ENCODE measurements at regions not wholly inside any gene's neighbourhood (a gene's known extent, or its start where the extent isn't known, plus 50 kb on each side); places are given as distances from the start of the nearest gene placed in this dataset.

DNA sequence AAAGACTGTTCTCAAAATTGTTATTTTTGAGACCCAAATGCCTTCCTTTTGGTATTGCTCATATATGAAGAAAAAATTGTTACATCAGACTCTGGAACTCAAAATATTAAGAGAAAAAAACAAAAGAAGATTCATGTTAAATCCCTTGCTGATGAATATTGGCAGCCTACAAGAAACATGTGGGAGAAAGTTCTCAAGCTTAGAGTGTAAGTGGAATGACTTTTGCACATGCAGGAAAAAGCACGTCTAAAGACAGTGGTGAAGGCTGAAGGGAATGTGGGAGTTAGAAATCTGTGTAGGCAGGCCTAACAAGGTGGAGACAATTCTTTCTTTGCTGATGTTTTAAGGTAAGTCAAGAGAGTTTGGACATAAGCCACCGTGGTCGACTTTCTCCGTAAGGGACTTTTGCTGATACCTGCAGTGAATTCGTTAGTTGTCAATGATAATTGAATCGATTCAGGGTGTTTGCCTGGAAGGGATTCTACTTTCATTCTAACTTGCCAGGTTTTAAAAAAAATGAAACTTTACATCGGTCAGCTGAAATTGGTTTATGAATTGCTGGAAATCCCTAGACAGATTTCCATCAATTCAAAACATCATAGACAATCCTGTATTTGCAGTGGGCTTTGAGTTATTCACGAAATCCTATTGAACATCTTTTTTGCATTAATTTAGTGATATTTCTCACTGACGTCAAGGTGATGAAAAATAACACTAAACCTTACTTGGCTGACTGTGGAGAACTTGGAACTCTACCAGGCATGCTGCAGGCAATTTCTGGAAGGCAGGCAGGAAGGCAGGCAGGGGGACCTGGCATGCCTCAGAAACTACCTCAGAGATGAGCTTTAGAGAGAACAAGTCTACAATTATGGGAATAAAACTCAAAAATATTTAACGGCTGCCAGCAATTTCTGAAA lies 359.1 kb upstream of the ADAMTSL1 start:
- Histone ChIP-seq H3K4me2 (ENCODE audit: low read depth, low read length) (no peak overlapping the region), H3K9me2 (replicated peaks; ENCODE audit: insufficient read depth, low read length) (no peaks in the 10 kb centered on the region), H3K9ac (ENCODE audit: low read length) (no peak overlapping the region), H3K36me3 (replicated peaks; ENCODE audit: insufficient read depth, low read length) (no peaks in the 10 kb centered on the region), H3K27me3 (replicated peaks; ENCODE audit: insufficient read depth, low read length) (no peaks in the 10 kb centered on the region), H3K79me2 (ENCODE audit: low read length) (no peaks in the 10 kb centered on the region), H3F3A (ENCODE audit: insufficient read depth, low read length) (no peaks in the 10 kb centered on the region), H3K4me3 (ENCODE audit: low read length) (no peak overlapping the region), H3K4me1 (ENCODE audit: low read length) (no peaks in the 10 kb centered on the region), H2AFZ (ENCODE audit: low read length) (no peak overlapping the region), H3K9me3 (replicated peaks; ENCODE audit: insufficient read depth, low read length) (no peaks in the 10 kb centered on the region), H4K20me1 (ENCODE audit: insufficient read depth, low read length) (no peaks in the 10 kb centered on the region), H3K27ac (ENCODE audit: low read length) (no peak overlapping the region)
- DNase-seq, result no peak
- no peak for TF ChIP-seq EZH2 (optimal IDR thresholded peaks at IDR 0.05; ENCODE audit: low read depth, low read length)
- TF ChIP-seq CTCF (IDR thresholded peaks at IDR 0.05; ENCODE audit: low read length), result no peak
- no peak for TF ChIP-seq EZH2phosphoT487 (IDR thresholded peaks at IDR 0.05; ENCODE audit: low read length)

- Histone ChIP-seq H3K36me3 (replicated peaks; ENCODE audit: insufficient read depth, low read length) (no peaks in the 10 kb centered on the region), H3K4me1 (ENCODE audit: low read length) (no peaks in the 10 kb centered on the region), H3K4me2 (ENCODE audit: low read depth, low read length) (no peak overlapping the region), H3K79me2 (ENCODE audit: low read length) (no peaks in the 10 kb centered on the region), H2AFZ (ENCODE audit: low read length) (no peak overlapping the region), H4K20me1 (ENCODE audit: insufficient read depth, low read length) (no peaks in the 10 kb centered on the region), H3F3A (ENCODE audit: insufficient read depth, low read length) (no peaks in the 10 kb centered on the region), H3K27me3 (replicated peaks; ENCODE audit: insufficient read depth, low read length) (no peaks in the 10 kb centered on the region), H3K27ac (ENCODE audit: low read length) (no peak overlapping the region), H3K4me3 (ENCODE audit: low read length) (no peak overlapping the region), H3K9me3 (replicated peaks; ENCODE audit: insufficient read depth, low read length) (no peaks in the 10 kb centered on the region), H3K9ac (ENCODE audit: low read length) (no peak overlapping the region), H3K9me2 (replicated peaks; ENCODE audit: insufficient read depth, low read length) (no peaks in the 10 kb centered on the region)
- DNase-seq, result no peak
- TF ChIP-seq EZH2phosphoT487 (IDR thresholded peaks at IDR 0.05; ENCODE audit: low read length) (no peak), EZH2 (optimal IDR thresholded peaks at IDR 0.05; ENCODE audit: low read depth, low read length) (no peak), CTCF (IDR thresholded peaks at IDR 0.05; ENCODE audit: low read length) (no peak)
These were observed 355.7 kb upstream of the ADAMTSL1 start for GRCh38 chr9:18118268-18118667.

GRCh38 chr9:18122171-18122570 lies 351.8 kb upstream of the ADAMTSL1 start:
- no peaks in the 10 kb centered on the region for H3F3A ChIP-seq (ENCODE audit: insufficient read depth, low read length)
- H3K79me2 ChIP-seq (ENCODE audit: low read length), result no peaks in the 10 kb centered on the region
- no peaks in the 10 kb centered on the region for H3K9me3 ChIP-seq (replicated peaks; ENCODE audit: insufficient read depth, low read length)
- no peak overlapping the region for H3K4me3 ChIP-seq (ENCODE audit: low read length)
- DNase-seq, result no peak
- H3K9me2 ChIP-seq (replicated peaks; ENCODE audit: insufficient read depth, low read length), result no peaks in the 10 kb centered on the region
- H4K20me1 ChIP-seq (ENCODE audit: insufficient read depth, low read length), result no peaks in the 10 kb centered on the region
- no peaks in the 10 kb centered on the region for H3K4me1 ChIP-seq (ENCODE audit: low read length)
- H3K4me2 ChIP-seq (ENCODE audit: low read depth, low read length), result no peak overlapping the region
- no peak overlapping the region for H3K27ac ChIP-seq (ENCODE audit: low read length)
- H3K27me3 ChIP-seq (replicated peaks; ENCODE audit: insufficient read depth, low read length), result no peaks in the 10 kb centered on the region
- no peak overlapping the region for H2AFZ ChIP-seq (ENCODE audit: low read length)
- no peak for TF ChIP-seq CTCF (IDR thresholded peaks at IDR 0.05; ENCODE audit: low read length)
- no peak for TF ChIP-seq EZH2phosphoT487 (IDR thresholded peaks at IDR 0.05; ENCODE audit: low read length)
- no peak for TF ChIP-seq EZH2 (optimal IDR thresholded peaks at IDR 0.05; ENCODE audit: low read depth, low read length)
- no peaks in the 10 kb centered on the region for H3K36me3 ChIP-seq (replicated peaks; ENCODE audit: insufficient read depth, low read length)
- no peak overlapping the region for H3K9ac ChIP-seq (ENCODE audit: low read length)

Data from MM.1S (cell line).